ENCODE measurements at regions not wholly inside any gene's neighbourhood (a gene's known extent, or its start where the extent isn't known, plus 50 kb on each side); places are given as distances from the start of the nearest gene placed in this dataset. TPM values are rescaled to one million over a fixed set of nuclear protein-coding genes. Genes with fewer than 3 reads are reported as not detected.

DNA sequence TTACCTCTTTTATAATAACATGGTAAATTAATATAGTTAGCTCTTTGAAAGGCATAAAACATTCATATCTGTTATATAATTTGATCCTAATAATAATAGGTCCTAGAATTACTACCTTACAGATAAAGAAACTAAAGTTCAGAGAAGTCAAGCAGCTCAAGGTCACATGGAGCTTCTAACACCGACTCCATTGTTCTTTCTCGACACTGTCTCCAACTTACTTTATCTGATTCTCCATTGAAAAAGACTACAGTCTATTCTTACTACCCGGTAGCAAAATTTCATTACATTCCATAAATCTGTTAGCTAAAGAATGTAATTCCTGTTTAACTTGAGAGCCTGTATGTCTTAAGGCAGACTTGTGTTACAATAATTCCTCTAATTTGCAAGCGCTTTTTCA lies 96.3 kb upstream of the TMEM161B start:
- 45 to 56% methylated on average over 4 of the region's 4 CpGs for WGBS, 2 donors
- H3K36me3 ChIP-seq = no peaks in the 10 kb centered on the region
- no peak overlapping the region for H3K4me3 ChIP-seq
- no peaks in the 10 kb centered on the region for H3K27me3 ChIP-seq
- H3K27ac ChIP-seq = no peak overlapping the region
- no peaks in the 10 kb centered on the region for H3K9me3 ChIP-seq
- no peak for DNase-seq (ENCODE audit: low spot score in 2 of 2)
- H3K4me1 ChIP-seq = no peaks in the 10 kb centered on the region
- no peak for TF ChIP-seq POLR2A (IDR thresholded peaks at IDR 0.05)
- TF ChIP-seq, protein P1, sequence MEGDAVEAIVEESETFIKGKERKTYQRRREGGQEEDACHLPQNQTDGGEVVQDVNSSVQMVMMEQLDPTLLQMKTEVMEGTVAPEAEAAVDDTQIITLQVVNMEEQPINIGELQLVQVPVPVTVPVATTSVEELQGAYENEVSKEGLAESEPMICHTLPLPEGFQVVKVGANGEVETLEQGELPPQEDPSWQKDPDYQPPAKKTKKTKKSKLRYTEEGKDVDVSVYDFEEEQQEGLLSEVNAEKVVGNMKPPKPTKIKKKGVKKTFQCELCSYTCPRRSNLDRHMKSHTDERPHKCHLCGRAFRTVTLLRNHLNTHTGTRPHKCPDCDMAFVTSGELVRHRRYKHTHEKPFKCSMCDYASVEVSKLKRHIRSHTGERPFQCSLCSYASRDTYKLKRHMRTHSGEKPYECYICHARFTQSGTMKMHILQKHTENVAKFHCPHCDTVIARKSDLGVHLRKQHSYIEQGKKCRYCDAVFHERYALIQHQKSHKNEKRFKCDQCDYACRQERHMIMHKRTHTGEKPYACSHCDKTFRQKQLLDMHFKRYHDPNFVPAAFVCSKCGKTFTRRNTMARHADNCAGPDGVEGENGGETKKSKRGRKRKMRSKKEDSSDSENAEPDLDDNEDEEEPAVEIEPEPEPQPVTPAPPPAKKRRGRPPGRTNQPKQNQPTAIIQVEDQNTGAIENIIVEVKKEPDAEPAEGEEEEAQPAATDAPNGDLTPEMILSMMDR (IDR thresholded peaks at IDR 0.05) = no peak
- TF ChIP-seq EP300 (IDR thresholded peaks at IDR 0.05) = no peak

DNA sequence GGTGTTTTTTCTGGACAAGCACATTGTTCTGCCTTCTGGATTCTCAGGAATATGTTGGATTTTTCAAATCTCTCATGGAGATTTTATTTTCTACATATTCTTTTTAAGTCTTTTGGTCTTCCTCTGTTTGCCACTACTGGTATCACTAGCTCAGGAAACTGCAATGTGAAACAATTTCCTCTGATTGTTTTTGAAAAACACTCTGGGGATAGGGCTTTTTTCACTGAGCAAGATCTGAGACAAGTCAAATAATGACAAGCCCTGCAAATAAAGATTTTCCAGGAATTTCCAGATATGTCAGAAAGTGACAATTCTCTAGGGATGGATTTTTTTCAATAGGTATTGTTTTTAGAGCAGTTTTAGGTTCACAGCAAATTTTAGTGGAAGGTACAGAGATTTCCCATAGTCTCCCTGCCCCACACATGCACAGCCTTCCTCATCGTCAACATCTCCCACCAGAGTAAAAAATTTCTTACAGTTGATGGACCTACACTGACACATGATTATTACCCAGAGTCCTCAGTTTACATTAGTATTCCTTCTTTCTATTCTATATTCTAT lies 86.9 kb upstream of the TMEM161B start:
- no peak for DNase-seq (ENCODE audit: low spot score in 2 of 2)
- Histone ChIP-seq H3K4me1 (no peaks in the 10 kb centered on the region), H3K27me3 (no peaks in the 10 kb centered on the region), H3K9me3 (peaks cover 0 to 28% (median 2%) of the 10 kb centered on the region in 4 donors), H3K4me3 (no peak overlapping the region), H3K36me3 (peaks cover 0 to 5% (median 0%) of the 10 kb centered on the region in 3 donors), H3K27ac (no peak overlapping the region)
- 82 to 93% methylated on average over 1 of the region's 1 CpG for WGBS, 2 donors
- TF ChIP-seq, protein P1 (IDR thresholded peaks at IDR 0.05) = no peak
- TF ChIP-seq EP300 (IDR thresholded peaks at IDR 0.05) (no peak), POLR2A (IDR thresholded peaks at IDR 0.05) (no peak)

DNA sequence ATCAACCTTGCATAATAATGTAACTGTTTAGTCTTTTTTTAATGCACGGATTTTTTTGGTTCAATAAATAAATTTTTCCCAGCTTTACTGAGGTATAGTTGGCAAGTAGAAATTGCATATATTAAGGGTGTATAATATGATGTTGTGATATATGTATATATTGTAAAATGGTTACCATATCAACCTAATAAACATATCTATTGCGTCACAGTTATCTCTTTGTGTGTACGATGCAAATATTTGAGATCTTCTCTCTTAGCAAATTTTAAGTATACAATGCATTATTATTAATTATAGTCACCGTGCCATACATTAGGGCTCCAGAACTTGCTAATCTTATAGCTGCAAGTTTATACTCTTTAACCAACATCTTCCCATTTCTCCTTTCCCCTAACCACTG lies 57.2 kb upstream of the TMEM161B start:
- Histone ChIP-seq H3K4me3 (no peak overlapping the region), H3K9me3 (no peaks in the 10 kb centered on the region), H3K36me3 (peaks cover 0 to 3% (median 0%) of the 10 kb centered on the region in 3 donors), H3K27ac (no peak overlapping the region), H3K4me1 (no peaks in the 10 kb centered on the region), H3K27me3 (no peaks in the 10 kb centered on the region)
- WGBS, 2 donors = 80 to 83% methylated on average over 4 of the region's 4 CpGs
- DNase-seq (ENCODE audit: low spot score in 2 of 2) = no peak
- no peak for TF ChIP-seq EP300 (IDR thresholded peaks at IDR 0.05)
- no peak for TF ChIP-seq POLR2A (IDR thresholded peaks at IDR 0.05)
- TF ChIP-seq, protein P1 (IDR thresholded peaks at IDR 0.05) = no peak

- no peak for TF ChIP-seq POLR2A (IDR thresholded peaks at IDR 0.05)
- TF ChIP-seq EP300 (IDR thresholded peaks at IDR 0.05) = no peak
- TF ChIP-seq, protein P1 (IDR thresholded peaks at IDR 0.05) = no peak
- Histone ChIP-seq H3K4me3 (no peak overlapping the region), H3K27ac (no peak overlapping the region), H3K36me3 (peaks cover 0 to 7% (median 0%) of the 10 kb centered on the region in 3 donors), H3K9me3 (peaks cover 0 to 9% (median 2%) of the 10 kb centered on the region in 4 donors), H3K27me3 (no peaks in the 10 kb centered on the region), H3K4me1 (no peaks in the 10 kb centered on the region)
- 97 to 98% methylated on average over 3 of the region's 3 CpGs for WGBS, 2 donors
- no peak for DNase-seq (ENCODE audit: low spot score in 2 of 2)
Measured at GRCh38 chr5:88322785-88323184, 54.1 kb upstream of the TMEM161B start.

Small RNA genes lying in the stretch of these regions (small RNA-seq; reads per million reads assigned to genes)
- gene RF00156 = not detected
